CD8-positive, alpha-beta memory T cell (primary cell): ENCODE measurements at regions not wholly inside any gene's neighbourhood (a gene's known extent, or its start where the extent isn't known, plus 50 kb on each side); places are given as distances from the start of the nearest gene placed in this dataset.
A peak's percentile ranks its signal among the peaks of the same experiment; 100 is the strongest.

ENCODE experiments used
- CTCF ChIA-PET: fragments of 350-600 bp; sonication (Branson Sonifier 250); formaldehyde crosslinking; loops from one replicate; lab custom pipeline; 2021; ENCODE audit warnings: antibody characterized with exemption; lab: Charles Lee
- POLR2A ChIA-PET: fragments of 350-600 bp; sonication (Branson Sonifier 250); formaldehyde crosslinking; loops from one replicate; lab custom pipeline; 2021; ENCODE audit warnings: antibody characterized with exemption; lab: Charles Lee
- DNase-seq, 5 donors: peaks; one replicate each; pipeline versions ENCODE4 v3.0.0 to v3.0.0-alpha.2; 2020 to 2022; ENCODE audit warnings: mixed read lengths in 1 of 5
- H3K27ac ChIP-seq: one replicate; pipeline ENCODE4 v1.7.0; 2013; ENCODE audit warnings: low read depth, mild to moderate bottlenecking, low read length, moderate library complexity
- H3K27me3 ChIP-seq: 2 replicates; pipeline ENCODE4 v1.7.0; 2013; ENCODE audit warnings: low read length, mild to moderate bottlenecking; ENCODE audit not compliant: insufficient read depth, poor library complexity, severe bottlenecking
- H3K36me3 ChIP-seq: 2 replicates; pipeline ENCODE4 v1.7.0; 2013; ENCODE audit warnings: mild to moderate bottlenecking, low read length, moderate library complexity; ENCODE audit not compliant: insufficient read depth
- H3K4me1 ChIP-seq: 2 replicates; pipeline ENCODE4 v1.7.0; 2013; ENCODE audit warnings: mild to moderate bottlenecking, low read length, moderate library complexity; ENCODE audit not compliant: insufficient read depth
- H3K4me3 ChIP-seq: 2 replicates; pipeline ENCODE4 v1.7.0; 2013; ENCODE audit warnings: mild to moderate bottlenecking, low read length
- H3K9me3 ChIP-seq: 2 replicates; pipeline ENCODE4 v1.7.0; 2013; ENCODE audit warnings: mild to moderate bottlenecking, low read length
- H3K27ac Mint-ChIP-seq, 8 donors: one replicate each; pipeline ENCODE4 v1.8.0; 2020 to 2021; ENCODE audit warnings: mixed read lengths in 8 of 8, mild to moderate bottlenecking in 6 of 8, inconsistent platforms in 3 of 8, moderate library complexity in 3 of 8
- H3K27me3 Mint-ChIP-seq, 2 donors: one replicate each; pipeline ENCODE4 v1.8.0; 2020 to 2021; ENCODE audit warnings: mixed read lengths in 2 of 2, mild to moderate bottlenecking in 1 of 2, moderate library complexity in 1 of 2
- H3K36me3 Mint-ChIP-seq, 3 donors: one replicate each; pipeline ENCODE4 v1.8.0; 2020 to 2021; ENCODE audit warnings: mixed read lengths in 3 of 3, inconsistent platforms in 1 of 3, mild to moderate bottlenecking in 1 of 3
- H3K4me1 Mint-ChIP-seq, 3 donors: one replicate each; pipeline ENCODE4 v1.8.0; 2020 to 2021; ENCODE audit warnings: mixed read lengths in 3 of 3, inconsistent platforms in 1 of 3, mild to moderate bottlenecking in 1 of 3
- H3K4me3 Mint-ChIP-seq, 7 donors: one replicate each; pipeline ENCODE4 v1.8.0; 2020 to 2021; ENCODE audit warnings: mixed read lengths in 7 of 7, mild to moderate bottlenecking in 6 of 7, moderate library complexity in 4 of 7, inconsistent platforms in 2 of 7
- H3K9me3 Mint-ChIP-seq, 5 donors: one replicate each; pipeline ENCODE4 v1.8.0; 2020 to 2022; ENCODE audit warnings: mixed read lengths in 5 of 5, mild to moderate bottlenecking in 3 of 5, moderate library complexity in 2 of 5, inconsistent platforms in 1 of 5

- H3K36me3 ChIP-seq, result no peaks in the 10 kb centered on the region
- H3K4me3 Mint-ChIP-seq, result no peak overlapping the region
- no peak overlapping the region for H3K27ac ChIP-seq
- no peak for DNase-seq
- peak overlapping the region in 1 of 8 donors; percentile 90 for H3K27ac Mint-ChIP-seq
- no peaks in the 10 kb centered on the region for H3K9me3 ChIP-seq
- peaks cover 17% of the 10 kb centered on the region for H3K4me1 ChIP-seq
- no peak overlapping the region for H3K4me3 ChIP-seq
- no peaks in the 10 kb centered on the region for H3K9me3 Mint-ChIP-seq
- peaks cover 1 to 13% (median 8%) of the 10 kb centered on the region in 3 donors for H3K36me3 Mint-ChIP-seq
- H3K27me3 ChIP-seq, result no peaks in the 10 kb centered on the region
- peaks cover 25 to 45% (median 34%) of the 10 kb centered on the region in 3 donors for H3K4me1 Mint-ChIP-seq
- ChIA-PET CTCF (no interaction called here), POLR2A (interaction anchor here (0.6 kb wide), 1 partner anchor 205 kb away, joined by 3 read pairs; no protein-coding TSS in a partner anchor)
- H3K27me3 Mint-ChIP-seq, result no peaks in the 10 kb centered on the region
Measured at GRCh38 chr18:23399067-23399466, 54.0 kb upstream of the RIOK3 start.

- no peaks in the 10 kb centered on the region for H3K27me3 ChIP-seq
- H3K36me3 Mint-ChIP-seq, result peaks cover 1 to 13% (median 8%) of the 10 kb centered on the region in 3 donors
- no peak overlapping the region for H3K4me3 Mint-ChIP-seq
- H3K4me1 Mint-ChIP-seq, result peaks cover 24 to 41% (median 34%) of the 10 kb centered on the region in 3 donors
- no peak overlapping the region for H3K27ac Mint-ChIP-seq
- H3K4me1 ChIP-seq, result peaks cover 17% of the 10 kb centered on the region
- no peaks in the 10 kb centered on the region for H3K36me3 ChIP-seq
- no peak for DNase-seq
- H3K9me3 ChIP-seq, result no peaks in the 10 kb centered on the region
- no peak overlapping the region for H3K27ac ChIP-seq
- ChIA-PET POLR2A (no interaction called here), CTCF (no interaction called here)
- no peak overlapping the region for H3K4me3 ChIP-seq
- no peaks in the 10 kb centered on the region for H3K27me3 Mint-ChIP-seq
- no peaks in the 10 kb centered on the region for H3K9me3 Mint-ChIP-seq
Measured at GRCh38 chr18:23400918-23401317, 52.2 kb upstream of the RIOK3 start.

- H3K27ac ChIP-seq, result no peak overlapping the region
- H3K36me3 Mint-ChIP-seq, result peaks cover 1 to 10% (median 8%) of the 10 kb centered on the region in 3 donors
- POLR2A ChIA-PET, result no interaction called here
- no peaks in the 10 kb centered on the region for H3K9me3 Mint-ChIP-seq
- H3K36me3 ChIP-seq, result no peaks in the 10 kb centered on the region
- H3K27ac Mint-ChIP-seq, result peak overlapping the region in 1 of 8 donors; percentile 4
- peaks cover 17% of the 10 kb centered on the region for H3K4me1 ChIP-seq
- CTCF ChIA-PET, result no interaction called here
- peaks cover 23 to 36% (median 30%) of the 10 kb centered on the region in 3 donors for H3K4me1 Mint-ChIP-seq
- no peak overlapping the region for H3K4me3 ChIP-seq
- H3K27me3 ChIP-seq, result no peaks in the 10 kb centered on the region
- no peaks in the 10 kb centered on the region for H3K9me3 ChIP-seq
- no peaks in the 10 kb centered on the region for H3K27me3 Mint-ChIP-seq
- DNase-seq, result no peak
- no peak overlapping the region for H3K4me3 Mint-ChIP-seq
Measured at GRCh38 chr18:23401400-23402347, 51.4 kb upstream of the RIOK3 start.
